Gastroesophageal sphincter (tissue), 4 donors: ENCODE measurements at regions not wholly inside any gene's neighbourhood (a gene's known extent, or its start where the extent isn't known, plus 50 kb on each side); places are given as distances from the start of the nearest gene placed in this dataset.
A peak's percentile ranks its signal among the peaks of the same experiment; 100 is the strongest.
"Not testable (repeated sequence)": the region's sequence is repeated elsewhere in the genome, so short reads cannot be mapped to it uniquely, and the experiment has no call there.

ENCODE experiments used
- ATAC-seq: fragments of 150-250 bp; one replicate; pipeline ENCODE4 v1.9.1; 2016; ENCODE audit warnings: mild to moderate bottlenecking, moderate library complexity
- H3K27ac ChIP-seq, 4 donors: fragments of 200-600 bp; sonication (generic) in 3 of 4; 1 replicate in 3 of 4; 2 replicates in 1 of 4; pipeline ENCODE4 v1.5.1; 2016 to 2019
- H3K27me3 ChIP-seq: fragments of 200-600 bp; sonication (generic); one replicate; pipeline ENCODE4 v1.5.1; 2019
- H3K36me3 ChIP-seq, 2 donors: fragments of 200-600 bp; sonication (generic); one replicate each; pipeline ENCODE4 v1.5.1; 2019; ENCODE audit warnings: control low read depth in 1 of 2
- H3K4me1 ChIP-seq, 3 donors: fragments of 200-600 bp; sonication (generic); 1 replicate in 2 of 3; 2 replicates in 1 of 3; pipeline ENCODE4 v1.5.1; 2016 to 2019; ENCODE audit warnings: control low read depth in 2 of 3
- H3K4me3 ChIP-seq, 2 donors: fragments of 200-600 bp; sonication (generic); one replicate each; pipeline ENCODE4 v1.5.1; 2019; ENCODE audit warnings: mild to moderate bottlenecking in 1 of 2, moderate library complexity in 1 of 2
- H3K9me3 ChIP-seq, 3 donors: fragments of 200-600 bp; sonication (generic); one replicate each; pipeline ENCODE4 v1.5.1; 2017 to 2019; ENCODE audit warnings: control low read depth in 2 of 3
- WGBS, 2 donors: methylation state at CpG; one replicate each; pipeline ENCODE4 v1.1.5; 2018; ENCODE audit warnings: low coverage in 1 of 2; 5-methylcytosine and 5-hydroxymethylcytosine counted together
- TF ChIP-seq, protein P1 (sequence below), 4 experiments: fragments of 200-600 bp in 2 of 4; fragments of 450-650 bp in 2 of 4; sonication (generic) in 1 of 4; IDR thresholded peaks; one replicate each; pipeline ENCODE4 v1.5.1; 2017 to 2019; ENCODE audit warnings: antibody characterized with exemption in 4 of 4, mild to moderate bottlenecking in 2 of 4, moderate library complexity in 2 of 4

DNA sequence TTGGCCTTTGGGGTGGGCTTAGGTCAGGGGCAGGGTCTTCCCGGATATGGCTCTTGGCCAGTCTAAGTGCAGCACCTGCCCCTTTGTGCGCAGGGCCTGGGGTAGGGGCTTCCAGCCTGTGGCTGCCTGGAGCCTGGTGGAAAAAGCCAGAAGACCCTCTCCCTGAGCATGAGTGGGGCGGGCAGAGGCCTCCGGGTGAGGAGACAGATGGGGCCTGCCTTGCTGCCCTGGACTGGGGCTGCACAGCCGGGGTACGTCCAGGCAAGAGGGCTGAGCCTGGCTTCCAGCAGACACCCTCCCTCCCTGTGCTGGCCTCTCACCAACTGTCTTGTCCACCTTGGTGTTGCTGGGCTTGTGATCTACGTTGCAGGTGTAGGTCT lies 142.8 kb downstream of the TMEM121 start:
- ATAC-seq, H3K27me3 ChIP-seq, H3K4me3 ChIP-seq, H3K9me3 ChIP-seq, H3K27ac ChIP-seq, H3K4me1 ChIP-seq, H3K36me3 ChIP-seq: not testable (repeated sequence)
- WGBS, 2 donors, result no CpG with 5 or more reads among the region's 7 CpGs

DNA sequence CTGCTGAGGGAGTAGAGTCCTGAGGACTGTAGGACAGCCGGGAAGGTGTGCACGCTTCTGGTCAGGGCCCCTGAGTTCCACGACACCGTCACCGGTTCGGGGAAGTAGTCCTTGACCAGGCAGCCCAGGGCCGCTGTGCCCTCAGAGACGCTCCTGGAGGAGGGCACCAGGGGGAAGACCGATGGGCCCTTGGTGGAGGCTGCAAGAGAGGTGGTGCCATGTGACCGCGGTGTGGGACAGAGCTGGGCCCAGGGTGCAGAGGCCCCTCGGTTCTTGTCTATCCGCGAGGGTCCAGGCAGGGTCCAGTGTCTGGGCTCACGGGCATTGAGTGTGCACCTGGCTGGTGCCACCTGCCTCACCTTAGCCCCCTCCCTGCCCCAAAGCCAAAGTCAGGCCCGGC lies 143.3 kb downstream of the TMEM121 start:
- H3K27ac ChIP-seq, H3K4me3 ChIP-seq, H3K9me3 ChIP-seq, H3K27me3 ChIP-seq, ATAC-seq, H3K4me1 ChIP-seq, H3K36me3 ChIP-seq: not testable (repeated sequence)
- no CpG with 5 or more reads among the region's 16 CpGs for WGBS, 2 donors

DNA sequence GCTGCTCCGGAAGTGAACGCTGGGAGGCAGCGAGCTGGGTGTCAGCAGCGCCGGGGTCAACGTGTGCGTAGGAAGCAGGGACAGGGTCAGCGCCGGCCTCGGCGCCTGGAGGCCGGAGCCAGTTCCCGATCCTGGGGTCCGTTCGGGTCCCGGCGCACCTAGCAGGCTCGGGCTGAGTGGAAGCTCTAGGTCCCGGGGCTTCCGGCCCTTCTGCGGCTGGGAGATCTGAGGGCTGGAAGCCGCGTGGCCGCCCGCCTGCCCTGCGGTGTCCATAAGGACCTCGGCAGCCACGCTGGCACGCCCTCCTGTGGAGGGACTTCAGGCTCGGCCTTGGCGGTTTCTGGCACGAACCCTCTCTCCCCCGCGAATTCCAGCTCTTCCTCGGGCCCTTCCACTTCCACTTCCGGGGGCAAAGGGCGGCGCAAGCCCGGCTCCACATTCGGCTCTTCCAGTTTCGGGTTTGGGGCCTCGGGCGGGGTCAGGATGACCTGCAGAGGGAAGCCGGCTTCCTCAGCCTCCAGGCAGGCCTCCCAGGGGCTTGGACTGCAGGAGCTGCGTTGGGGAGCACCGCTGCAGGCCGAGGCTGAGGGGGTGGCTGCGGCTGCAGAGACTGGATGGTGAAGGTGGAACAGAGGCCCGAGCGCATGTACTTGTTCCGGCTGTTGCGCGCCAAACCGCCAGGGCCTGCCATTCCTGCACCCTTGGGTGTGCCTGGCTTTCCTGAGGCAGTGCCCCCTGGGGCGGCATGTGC lies 146.2 kb downstream of the TMEM121 start:
- not testable (repeated sequence) for H3K27me3 ChIP-seq, H3K36me3 ChIP-seq, H3K4me1 ChIP-seq, H3K4me3 ChIP-seq, H3K9me3 ChIP-seq, ATAC-seq, H3K27ac ChIP-seq
- no CpG with 5 or more reads among the region's 55 CpGs for WGBS, 2 donors

- H3K4me1 ChIP-seq, H3K9me3 ChIP-seq, H3K27ac ChIP-seq, H3K4me3 ChIP-seq, H3K27me3 ChIP-seq, H3K36me3 ChIP-seq, ATAC-seq: not testable (repeated sequence)
- 67 to 100% methylated on average over 1 of the region's 14 CpGs for whole genome bisulfite sequencing, 2 donors
Observed at GRCh38 chr14:105675433-105675832, 149.1 kb downstream of the TMEM121 start.

- H3K4me3 ChIP-seq, H3K9me3 ChIP-seq, H3K27me3 ChIP-seq, H3K4me1 ChIP-seq, H3K36me3 ChIP-seq, H3K27ac ChIP-seq, ATAC-seq: not testable (repeated sequence)
- 73 to 100% methylated on average over 5 to 13 of the region's 13 CpGs for WGBS, 2 donors
Observed at GRCh38 chr14:105675905-105676670, 149.7 kb downstream of the TMEM121 start.

DNA sequence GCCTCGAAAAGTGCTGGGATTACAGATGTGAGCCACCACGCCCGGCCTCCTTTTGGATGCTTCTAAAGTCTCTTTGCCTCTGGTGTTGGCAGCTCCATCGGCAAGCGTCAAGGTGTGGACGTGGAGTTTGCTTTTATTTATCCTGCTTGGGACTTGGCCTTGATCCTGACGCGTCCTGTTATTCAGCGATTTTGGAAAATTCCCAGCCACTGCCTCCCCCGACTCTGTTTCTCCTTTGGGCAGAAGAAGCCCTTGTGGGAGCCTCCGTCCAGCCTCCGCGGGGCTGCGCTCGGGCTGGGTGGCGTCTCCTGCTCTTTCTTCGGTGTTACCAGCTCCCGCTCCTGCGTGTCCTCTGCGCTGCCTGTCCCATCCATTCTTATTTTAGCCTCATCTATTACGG lies 151.7 kb downstream of the TMEM121 start:
- not testable (repeated sequence) for H3K27me3 ChIP-seq, H3K4me1 ChIP-seq, H3K9me3 ChIP-seq, H3K4me3 ChIP-seq, H3K36me3 ChIP-seq, ATAC-seq, H3K27ac ChIP-seq
- WGBS, 2 donors, result 91 to 92% methylated on average over 5 to 15 of the region's 21 CpGs

- not testable (repeated sequence) for ATAC-seq, H3K27me3 ChIP-seq, H3K4me1 ChIP-seq, H3K4me3 ChIP-seq, H3K9me3 ChIP-seq, H3K36me3 ChIP-seq, H3K27ac ChIP-seq
- WGBS, 2 donors, result no CpG with 5 or more reads among the region's 54 CpGs
Observed at GRCh38 chr14:105678996-105679958, 152.9 kb downstream of the TMEM121 start.

DNA sequence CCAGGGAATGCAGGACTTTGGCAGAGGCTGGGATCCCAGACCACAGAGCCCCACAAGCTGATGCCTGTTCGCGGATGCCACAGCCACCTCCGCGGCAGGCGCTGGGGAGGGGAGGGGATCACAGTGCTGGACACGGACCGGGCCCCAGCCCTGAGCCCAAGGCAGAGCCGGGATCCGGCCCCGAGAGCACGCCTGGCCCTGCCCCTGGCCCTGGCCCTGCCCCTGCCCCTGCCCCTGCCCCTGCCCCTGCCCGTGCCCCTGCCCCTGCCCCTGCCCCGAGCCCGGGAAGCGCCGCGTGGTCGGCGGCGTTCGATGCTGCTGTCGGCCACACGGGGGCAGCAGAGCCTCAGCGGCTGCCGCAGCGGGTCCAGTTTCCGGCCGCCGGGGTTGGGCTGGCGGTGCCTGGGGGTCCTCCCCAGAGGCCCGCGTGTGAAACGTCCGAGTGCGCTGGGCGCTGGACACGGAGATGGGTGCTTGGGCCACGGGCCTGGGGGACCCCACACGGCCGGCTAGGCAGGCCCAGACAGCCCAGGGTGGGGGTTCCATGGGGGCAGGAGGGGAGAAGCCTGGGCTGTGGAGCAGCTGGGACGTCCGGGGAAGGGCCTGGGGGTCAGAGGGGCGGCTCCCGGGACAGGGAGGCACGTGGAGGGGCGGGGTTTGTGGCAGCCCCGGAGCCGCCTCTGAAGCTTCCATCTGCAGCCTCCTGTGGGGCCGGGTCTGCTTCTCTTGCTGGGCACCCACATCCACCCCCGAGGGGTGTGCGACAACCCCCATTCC lies 153.8 kb downstream of the TMEM121 start:
- TF ChIP-seq, protein P1, sequence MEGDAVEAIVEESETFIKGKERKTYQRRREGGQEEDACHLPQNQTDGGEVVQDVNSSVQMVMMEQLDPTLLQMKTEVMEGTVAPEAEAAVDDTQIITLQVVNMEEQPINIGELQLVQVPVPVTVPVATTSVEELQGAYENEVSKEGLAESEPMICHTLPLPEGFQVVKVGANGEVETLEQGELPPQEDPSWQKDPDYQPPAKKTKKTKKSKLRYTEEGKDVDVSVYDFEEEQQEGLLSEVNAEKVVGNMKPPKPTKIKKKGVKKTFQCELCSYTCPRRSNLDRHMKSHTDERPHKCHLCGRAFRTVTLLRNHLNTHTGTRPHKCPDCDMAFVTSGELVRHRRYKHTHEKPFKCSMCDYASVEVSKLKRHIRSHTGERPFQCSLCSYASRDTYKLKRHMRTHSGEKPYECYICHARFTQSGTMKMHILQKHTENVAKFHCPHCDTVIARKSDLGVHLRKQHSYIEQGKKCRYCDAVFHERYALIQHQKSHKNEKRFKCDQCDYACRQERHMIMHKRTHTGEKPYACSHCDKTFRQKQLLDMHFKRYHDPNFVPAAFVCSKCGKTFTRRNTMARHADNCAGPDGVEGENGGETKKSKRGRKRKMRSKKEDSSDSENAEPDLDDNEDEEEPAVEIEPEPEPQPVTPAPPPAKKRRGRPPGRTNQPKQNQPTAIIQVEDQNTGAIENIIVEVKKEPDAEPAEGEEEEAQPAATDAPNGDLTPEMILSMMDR (IDR thresholded peaks at IDR 0.05), result peak in 1 of 4 experiments; percentile 36
- H3K9me3 ChIP-seq, H3K27ac ChIP-seq, H3K4me3 ChIP-seq, H3K27me3 ChIP-seq, H3K36me3 ChIP-seq, H3K4me1 ChIP-seq: not testable (repeated sequence)
- no CpG with 5 or more reads among the region's 51 CpGs for WGBS, 2 donors
- ATAC-seq, result peak; percentile 71

GRCh38 chr14:105680736-105681098 lies 154.3 kb downstream of the TMEM121 start:
- peak; percentile 6 for ATAC-seq
- not testable (repeated sequence) for H3K4me3 ChIP-seq, H3K27ac ChIP-seq, H3K4me1 ChIP-seq, H3K27me3 ChIP-seq, H3K9me3 ChIP-seq, H3K36me3 ChIP-seq
- no CpG with 5 or more reads among the region's 14 CpGs for WGBS, 2 donors

- H3K4me1 ChIP-seq, H3K9me3 ChIP-seq, H3K27me3 ChIP-seq, H3K36me3 ChIP-seq, H3K27ac ChIP-seq, ATAC-seq, H3K4me3 ChIP-seq: not testable (repeated sequence)
- 46 to 57% methylated on average over 2 to 5 of the region's 26 CpGs for WGBS, 2 donors
Observed at GRCh38 chr14:105681606-105682185, 155.3 kb downstream of the TMEM121 start.

- not testable (repeated sequence) for H3K4me1 ChIP-seq, H3K9me3 ChIP-seq, H3K27ac ChIP-seq, H3K27me3 ChIP-seq, H3K4me3 ChIP-seq, ATAC-seq, H3K36me3 ChIP-seq
- WGBS, 2 donors, result no CpG with 5 or more reads among the region's 15 CpGs
Observed at GRCh38 chr14:105682442-105682841, 156.1 kb downstream of the TMEM121 start.
